Natural killer cell (primary cell): ENCODE measurements at regions not wholly inside any gene's neighbourhood (a gene's known extent, or its start where the extent isn't known, plus 50 kb on each side); places are given as distances from the start of the nearest gene placed in this dataset.

Experiments
- ATAC-seq, 3 donors: fragments of 150-1000 bp in 2 of 3; fragments of 200-7000 bp in 1 of 3; cut with Tn5 transposase; 1 replicate in 1 of 3; 2 replicates in 2 of 3; pipeline ENCODE4 v1.10.0; 2021; ENCODE audit warnings: mild to moderate bottlenecking in 2 of 3, moderate library complexity in 2 of 3
- DNase-seq, 2 donors: peaks; one replicate each; pipeline versions ENCODE4 v3.0.0 to v3.0.0-alpha.2; 2013 to 2021; ENCODE audit warnings: mixed read lengths in 1 of 2
- H3K27ac ChIP-seq: one replicate; pipeline ENCODE4 v1.5.1; 2013; ENCODE audit warnings: mild to moderate bottlenecking, low read length
- H3K27me3 ChIP-seq: one replicate; pipeline ENCODE4 v1.6.1; 2013; ENCODE audit warnings: low read length; ENCODE audit not compliant: control insufficient read depth, insufficient read depth
- H3K36me3 ChIP-seq: one replicate; pipeline ENCODE4 v1.6.1; 2013; ENCODE audit warnings: low read length; ENCODE audit not compliant: control insufficient read depth, insufficient read depth
- H3K4me1 ChIP-seq: one replicate; pipeline ENCODE4 v1.6.1; 2013; ENCODE audit warnings: low read length; ENCODE audit not compliant: control insufficient read depth, insufficient read depth
- H3K4me3 ChIP-seq: one replicate; pipeline ENCODE4 v1.5.1; 2013; ENCODE audit warnings: low read length
- H3K9me3 ChIP-seq: one replicate; pipeline ENCODE4 v1.6.1; 2013; ENCODE audit warnings: low read length; ENCODE audit not compliant: control insufficient read depth, insufficient read depth
- H3K27ac Mint-ChIP-seq, 2 donors: one replicate each; pipeline ENCODE4 v1.8.0; 2022; ENCODE audit warnings: mild to moderate bottlenecking in 2 of 2, mixed read lengths in 2 of 2, moderate library complexity in 1 of 2
- H3K27me3 Mint-ChIP-seq, 2 donors: one replicate each; pipeline ENCODE4 v1.8.0; 2022; ENCODE audit warnings: low read depth in 2 of 2, mixed read lengths in 2 of 2
- H3K36me3 Mint-ChIP-seq: one replicate; pipeline ENCODE4 v1.8.0; 2022; ENCODE audit warnings: mixed read lengths
- H3K4me1 Mint-ChIP-seq, 2 donors: one replicate each; pipeline ENCODE4 v1.8.0; 2022; ENCODE audit warnings: mixed read lengths in 2 of 2
- H3K4me3 Mint-ChIP-seq: one replicate; pipeline ENCODE4 v1.8.0; 2022; ENCODE audit warnings: mild to moderate bottlenecking, moderate library complexity, mixed read lengths
- H3K9me3 Mint-ChIP-seq, 2 donors: one replicate each; pipeline ENCODE4 v1.8.0; 2022; ENCODE audit warnings: mixed read lengths in 2 of 2
- CTCF ChIP-seq: fragments of 200-600 bp; IDR thresholded peaks from one replicate; pipeline ENCODE4 v1.8.0; 2022; ENCODE audit warnings: antibody characterized with exemption
- WGBS: methylation state at CpG from one replicate; pipeline ENCODE4 v1.1.7; 2013; ENCODE audit warnings: missing lambda C conversion rate; ENCODE audit not compliant: insufficient coverage; 5-methylcytosine and 5-hydroxymethylcytosine counted together
- intact Hi-C: fragments of 100-400 bp; cut with micrococcal nuclease; formaldehyde crosslinking; loops from one replicate; pipeline ENCODE4 v1.14.2; 2022

DNA sequence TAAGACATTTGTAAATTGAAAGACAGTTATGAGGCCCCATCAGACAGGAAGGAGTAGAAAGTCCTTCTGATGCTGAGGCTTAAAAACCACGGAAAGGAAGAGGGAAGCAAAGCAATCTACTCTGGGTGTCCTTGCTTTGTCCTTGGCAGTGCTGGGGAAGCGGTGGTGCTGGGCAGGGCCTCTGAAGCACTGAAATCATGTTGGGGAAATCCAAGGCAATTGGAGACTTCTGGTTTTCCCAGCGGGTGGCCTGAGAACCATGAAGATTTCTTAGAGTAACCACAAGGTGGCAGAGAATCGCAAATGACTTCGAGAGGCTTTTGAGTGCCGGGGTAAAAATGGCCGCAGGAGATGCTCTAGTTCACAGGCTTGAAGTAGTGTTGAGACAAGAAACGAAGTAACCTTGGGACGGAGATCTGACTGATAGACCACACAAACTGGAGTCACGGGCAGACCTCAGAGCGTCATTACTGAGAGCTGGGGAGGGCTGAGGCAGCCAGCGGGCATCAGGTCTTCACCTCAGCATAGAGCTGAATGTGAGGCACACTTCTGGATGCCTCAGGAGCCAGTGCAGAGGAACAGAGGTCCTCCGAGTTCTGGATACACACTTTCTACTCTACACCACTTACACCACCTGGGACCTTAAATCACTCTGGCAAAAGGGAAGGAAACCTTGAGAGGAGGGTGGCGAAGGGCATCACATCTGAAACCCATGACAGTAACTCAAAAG, 130.7 kb upstream of the GPRIN3 start:
- Mint-ChIP-seq H3K27ac (peak overlapping the region in 1 of 2 donors; percentile 35), H3K4me1 (peaks cover 7 to 11% of the 10 kb centered on the region in 2 donors), H3K27me3 (peaks cover 0 to 9% of the 10 kb centered on the region in 2 donors), H3K36me3 (no peaks in the 10 kb centered on the region), H3K4me3 (peak overlapping the region; percentile 28), H3K9me3 (no peaks in the 10 kb centered on the region)
- Histone ChIP-seq H3K9me3 (no peaks in the 10 kb centered on the region), H3K4me1 (no peaks in the 10 kb centered on the region), H3K36me3 (no peaks in the 10 kb centered on the region), H3K27me3 (no peaks in the 10 kb centered on the region), H3K27ac (no peak overlapping the region), H3K4me3 (no peak overlapping the region)
- peak; percentile 33 for TF ChIP-seq CTCF
- intact Hi-C loops: loop anchor here (1.0 to 10.0 kb wide), 3 partner anchors 183 to 464 kb away; no protein-coding TSS in a partner anchor
- DNase-seq (peak in 1 of 2 donors; percentile 76), ATAC-seq (peak; percentile 52 to 84 (median 68))
- WGBS: 41% methylated on average over 14 of the region's 14 CpGs

DNA sequence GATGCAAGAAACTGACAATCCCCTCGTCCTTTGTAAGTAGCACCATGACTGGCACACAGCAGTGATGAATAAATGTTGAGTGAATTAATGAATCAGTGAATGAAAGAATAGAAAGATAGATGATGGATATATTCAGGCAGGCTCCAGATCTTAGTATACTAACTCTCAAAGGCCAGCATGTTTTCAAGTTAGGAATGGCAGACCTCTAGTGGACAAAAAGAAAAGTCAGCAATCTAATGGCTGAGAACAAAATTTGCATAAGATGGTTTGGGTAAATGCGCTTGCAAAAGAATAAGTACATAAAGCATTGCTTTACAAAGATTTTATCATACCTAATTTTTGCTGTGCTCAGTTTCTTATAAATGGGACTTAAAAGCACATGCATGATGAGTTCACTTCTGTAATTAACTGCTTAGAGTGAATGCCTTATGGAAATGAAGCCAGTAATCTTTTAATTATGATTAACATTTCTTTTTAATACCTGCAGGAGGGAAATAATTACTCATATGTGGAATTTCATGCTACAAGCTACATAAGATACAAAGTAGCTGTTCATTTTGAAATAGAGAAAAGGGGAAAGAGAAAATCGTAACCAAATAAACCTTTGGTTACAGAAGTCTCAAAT, 126.9 kb upstream of the GPRIN3 start:
- Mint-ChIP-seq H3K4me1 (peaks cover 7 to 11% of the 10 kb centered on the region in 2 donors), H3K27me3 (peaks cover 4 to 9% of the 10 kb centered on the region in 2 donors), H3K36me3 (no peaks in the 10 kb centered on the region), H3K27ac (no peak overlapping the region), H3K4me3 (no peak overlapping the region), H3K9me3 (no peaks in the 10 kb centered on the region)
- Histone ChIP-seq H3K4me3 (no peak overlapping the region), H3K27ac (no peak overlapping the region), H3K27me3 (no peaks in the 10 kb centered on the region), H3K9me3 (no peaks in the 10 kb centered on the region), H3K4me1 (no peaks in the 10 kb centered on the region), H3K36me3 (no peaks in the 10 kb centered on the region)
- DNase-seq (peak in 1 of 2 donors; percentile 72), ATAC-seq (peak; percentile 60 to 85 (median 68))
- WGBS: 47% methylated on average over 1 of the region's 3 CpGs
- intact Hi-C loops: loop anchor here (1.0 to 10.0 kb wide), 4 partner anchors 180 to 275 kb away; no protein-coding TSS in a partner anchor
- peak; percentile 77 for TF ChIP-seq CTCF

DNA sequence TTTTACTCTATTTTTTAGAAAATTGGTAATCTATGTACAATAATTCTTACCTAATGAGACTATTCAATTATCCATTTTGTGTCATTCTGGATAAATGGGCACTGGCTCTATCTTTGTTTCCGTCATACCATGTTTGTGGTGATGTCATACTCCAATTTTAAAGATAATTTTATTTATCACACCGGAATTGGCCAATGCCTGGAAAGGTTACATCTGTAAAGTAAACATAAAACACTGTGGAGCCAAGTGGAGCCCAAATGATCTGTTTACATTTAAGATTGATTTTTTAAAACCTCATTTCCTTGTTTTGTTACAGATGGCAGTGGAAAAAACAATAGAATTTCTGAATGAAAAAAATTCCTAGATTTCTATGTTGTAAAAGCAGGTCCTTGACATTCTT, 120.2 kb upstream of the GPRIN3 start:
- ATAC-seq: no peak
- H3K27ac ChIP-seq: no peak overlapping the region
- no peak overlapping the region for H3K4me3 Mint-ChIP-seq

More for the DNA sequence above, 120.2 kb upstream of the GPRIN3 start:
- no peak for DNase-seq
- no peaks in the 10 kb centered on the region for H3K4me1 ChIP-seq
- H3K36me3 ChIP-seq: no peaks in the 10 kb centered on the region
- H3K4me3 ChIP-seq: no peak overlapping the region
- TF ChIP-seq CTCF: no peak
- no peak overlapping the region for H3K27ac Mint-ChIP-seq
- 100% methylated on average over 2 of the region's 2 CpGs for WGBS
- no peaks in the 10 kb centered on the region for H3K9me3 Mint-ChIP-seq
- no peaks in the 10 kb centered on the region for H3K27me3 ChIP-seq
- H3K27me3 Mint-ChIP-seq: peaks cover 0 to 4% of the 10 kb centered on the region in 2 donors
- no peaks in the 10 kb centered on the region for H3K9me3 ChIP-seq
- no peaks in the 10 kb centered on the region for H3K36me3 Mint-ChIP-seq
- no peaks in the 10 kb centered on the region for H3K4me1 Mint-ChIP-seq
- intact Hi-C loops: no loop called here
